ENCODE measurements at regions not wholly inside any gene's neighbourhood (a gene's known extent, or its start where the extent isn't known, plus 50 kb on each side); places are given as distances from the start of the nearest gene placed in this dataset.

- TF ChIP-seq CTCF (IDR thresholded peaks at IDR 0.05) (no peak), EZH2 (IDR thresholded peaks at IDR 0.05; ENCODE audit: borderline replicate concordance, insufficient read depth, low read depth, low read length, poor library complexity, severe bottlenecking) (no peak)
Measured at GRCh38 chr14:62497708-62498107, 547.5 kb downstream of the KCNH5 start.
